ENCODE measurements at regions not wholly inside any gene's neighbourhood (a gene's known extent, or its start where the extent isn't known, plus 50 kb on each side); places are given as distances from the start of the nearest gene placed in this dataset.

GRCh38 chr13:67283637-67284036, 53.5 kb upstream of the PCDH9 start:
- TF ChIP-seq TAF1 (IDR thresholded peaks at IDR 0.05; ENCODE audit: low read depth), result no peak
- no peak for TF ChIP-seq TEAD4 (IDR thresholded peaks at IDR 0.05)
- no peak for TF ChIP-seq CEBPB (IDR thresholded peaks at IDR 0.05)
- TF ChIP-seq EP300 (IDR thresholded peaks at IDR 0.05; ENCODE audit: borderline replicate concordance), result no peak
- no peak for TF ChIP-seq RAD21 (IDR thresholded peaks at IDR 0.05; ENCODE audit: low read depth)
- TF ChIP-seq REST (IDR thresholded peaks at IDR 0.05; ENCODE audit: low read depth), result no peak

- TF ChIP-seq NFIC (IDR thresholded peaks at IDR 0.05) (no peak), MAX (IDR thresholded peaks at IDR 0.05) (no peak), TCF12 (IDR thresholded peaks at IDR 0.05; ENCODE audit: low read depth) (no peak)
Measured at GRCh38 chr13:67281466-67281865, 51.3 kb upstream of the PCDH9 start.
